ENCODE measurements at regions not wholly inside any gene's neighbourhood (a gene's known extent, or its start where the extent isn't known, plus 50 kb on each side); places are given as distances from the start of the nearest gene placed in this dataset.

DNA sequence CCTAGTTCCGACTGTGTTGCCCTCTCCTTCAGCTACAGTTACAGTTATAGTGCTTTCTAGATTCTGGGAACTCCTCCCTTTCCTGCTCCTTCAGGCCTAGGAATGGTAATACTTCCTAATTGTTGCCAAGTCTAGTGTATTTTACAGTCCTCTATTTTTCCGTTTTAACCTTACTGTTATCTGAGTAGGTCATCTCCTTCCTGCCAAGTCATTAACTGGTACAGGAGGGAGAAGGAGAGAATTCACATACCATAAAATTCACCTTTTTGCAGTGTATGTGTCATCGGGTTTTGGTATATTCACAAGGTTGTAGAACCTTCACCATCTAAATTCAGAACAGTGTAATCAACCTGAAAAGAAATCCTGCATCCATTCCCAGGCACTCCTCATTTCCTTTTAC lies 335.4 kb upstream of the MEF2C start (continued):
- no peak for TF ChIP-seq TCF12 (IDR thresholded peaks at IDR 0.05; ENCODE audit: low read depth, low read length)

DNA sequence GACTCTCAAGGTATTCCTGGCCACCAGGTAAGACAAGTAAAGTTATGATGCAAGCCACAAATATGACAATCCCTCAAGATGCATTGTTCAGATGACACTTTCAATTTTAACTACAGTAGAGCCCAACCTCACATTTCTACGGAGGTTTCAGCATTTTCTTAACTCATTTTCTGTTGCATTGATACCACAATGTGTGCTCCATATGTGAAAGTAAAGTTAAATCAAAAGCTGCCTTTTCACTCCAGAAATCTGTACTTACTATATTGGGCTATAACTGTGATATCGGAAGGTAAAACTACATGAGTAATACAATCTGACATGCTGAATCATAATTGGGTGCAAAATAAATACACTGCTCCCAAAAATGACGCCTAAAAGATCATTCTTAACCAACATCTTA lies 333.6 kb upstream of the MEF2C start:
- Histone ChIP-seq H3K4ac (replicated peaks; ENCODE audit: insufficient read length, low read depth, low read length) (no peak overlapping the region), H3K9me3 (ENCODE audit: insufficient read depth in 2 of 2, low read depth in 1 of 2, low read length in 1 of 2) (peaks cover 0 to 3% of the 10 kb centered on the region in 2 experiments; a peak in 1 of 4 replicates), H3K79me2 (ENCODE audit: control insufficient read depth in 1 of 2, insufficient read depth in 2 of 2, low read length in 2 of 2) (no peaks in the 10 kb centered on the region), H4K5ac (ENCODE audit: insufficient read length, low read depth, low read length) (no peak overlapping the region), H2BK12ac (ENCODE audit: low read depth, low read length) (no peak overlapping the region), H2BK15ac (ENCODE audit: low read length) (no peak overlapping the region), H3K23ac (ENCODE audit: insufficient read length) (no peak overlapping the region), H3K4me1 (replicated peaks in 1 of 4; ENCODE audit: control insufficient read depth in 3 of 4, insufficient read depth in 4 of 4, low read length in 3 of 4) (no peaks in the 10 kb centered on the region), H3K4me2 (ENCODE audit: insufficient read depth in 1 of 2, low read depth in 2 of 2, low read length in 2 of 2) (no peak overlapping the region), H3K18ac (ENCODE audit: extremely low read depth, low read length) (no peak overlapping the region), H2BK5ac (ENCODE audit: low read depth, low read length) (no peak overlapping the region), H2AFZ (ENCODE audit: low read length) (no peak overlapping the region), H4K20me1 (replicated peaks in 1 of 2; ENCODE audit: control insufficient read depth in 1 of 2, insufficient read depth in 2 of 2, low read length in 2 of 2) (no peaks in the 10 kb centered on the region), H3K9ac (replicated peaks in 1 of 4; ENCODE audit: extremely low read depth in 1 of 4, low read depth in 3 of 4, low read length in 3 of 4) (no peak overlapping the region), H2AK5ac (ENCODE audit: low read depth, low read length) (no peak overlapping the region), H3K56ac (replicated peaks; ENCODE audit: insufficient read length, low read depth, low read length) (no peak overlapping the region), H3K14ac (ENCODE audit: insufficient read length) (no peak overlapping the region), H3K4me3 (ENCODE audit: extremely low read depth in 1 of 4, insufficient read depth in 2 of 4, low read depth in 3 of 4, low read length in 4 of 4) (no peak overlapping the region), H3K27ac (ENCODE audit: low read depth, low read length) (no peak overlapping the region), H4K91ac (replicated peaks; ENCODE audit: insufficient read length, low read length) (no peak overlapping the region), H2BK20ac (ENCODE audit: low read length) (no peak overlapping the region), H4K8ac (ENCODE audit: extremely low read depth, insufficient read depth, low read length) (no peak overlapping the region), H3K27me3 (replicated peaks in 1 of 4; ENCODE audit: control insufficient read depth in 3 of 4, extremely low read depth in 1 of 4, insufficient read depth in 3 of 4, low read length in 3 of 4) (no peaks in the 10 kb centered on the region), H3K23me2 (ENCODE audit: low read depth, low read length) (no peaks in the 10 kb centered on the region), H3K79me1 (ENCODE audit: low read depth, low read length) (no peaks in the 10 kb centered on the region), H3K36me3 (ENCODE audit: control insufficient read depth in 2 of 4, insufficient read depth in 4 of 4, low read length in 3 of 4) (no peaks in the 10 kb centered on the region), H2BK120ac (replicated peaks; ENCODE audit: low read depth, low read length) (no peak overlapping the region)
- POLR2A ChIA-PET (ENCODE audit: partially characterized antibody), result no interaction called here
- no peak for FAIRE-seq
- CTCF ChIA-PET (ENCODE audit: partially characterized antibody), result no interaction called here
- no peak for DNase-seq (ENCODE audit: low read depth in 1 of 2, low spot score in 2 of 2)
- WGBS, 2 experiments (ENCODE audit: extremely low coverage in 1 of 2, insufficient coverage in 1 of 2, insufficient read length in 1 of 2, insufficient replicate concordance in 2 of 2, low coverage in 1 of 2, low lambda C conversion rate in 2 of 2, missing lambda C conversion rate in 1 of 2), result 91% methylated on average over 3 of the region's 3 CpGs; no CpG with 5 or more reads in 1 of the 2 experiments
- TF ChIP-seq BRCA1 (IDR thresholded peaks at IDR 0.05; ENCODE audit: low read depth, low read length) (no peak), POLR2A (IDR thresholded peaks at IDR 0.05; ENCODE audit: control extremely low read depth in 1 of 2, low read depth in 2 of 2, low read length in 2 of 2) (no peak), HDAC2 (IDR thresholded peaks at IDR 0.05; ENCODE audit: borderline replicate concordance in 1 of 2, low read depth in 2 of 2, low read length in 2 of 2) (no peak), KDM5A (IDR thresholded peaks at IDR 0.05; ENCODE audit: low read length) (no peak), SP1 (IDR thresholded peaks at IDR 0.05; ENCODE audit: low read depth, low read length) (no peak), MAFK (IDR thresholded peaks at IDR 0.05; ENCODE audit: low read depth, low read length) (no peak), KDM1A (IDR thresholded peaks at IDR 0.05; ENCODE audit: borderline replicate concordance, low read length) (no peak)
